DND-41 (cell line): ENCODE measurements at regions not wholly inside any gene's neighbourhood (a gene's known extent, or its start where the extent isn't known, plus 50 kb on each side); places are given as distances from the start of the nearest gene placed in this dataset.
"Not testable (repeated sequence)": the region's sequence is repeated elsewhere in the genome, so short reads cannot be mapped to it uniquely, and the experiment has no call there.

ENCODE experiments used
- ATAC-seq: fragments of 200-7000 bp; cut with Tn5 transposase; 3 replicates; pipeline ENCODE4 v1.9.1; 2021; ENCODE audit warnings: low read depth; ENCODE audit not compliant: insufficient read depth
- DNase-seq: peaks from one replicate; pipeline ENCODE4 v3.0.0-alpha.2; 2020
- H2AFZ ChIP-seq: 2 replicates; pipeline ENCODE4 v1.6.0; 2012; ENCODE audit warnings: low read depth, low read length
- H3K27ac ChIP-seq: 2 replicates; pipeline ENCODE4 v1.5.1; 2012; ENCODE audit warnings: low read length, inconsistent platforms
- H3K27me3 ChIP-seq: fragments of 200-600 bp; sonication (generic); 2 replicates; pipeline ENCODE4 v1.6.0; 2012; ENCODE audit warnings: low read length, mild to moderate bottlenecking, inconsistent platforms; ENCODE audit not compliant: insufficient read depth, poor library complexity
- H3K36me3 ChIP-seq: 2 replicates; pipeline ENCODE4 v1.5.1; 2012; ENCODE audit warnings: low read length, inconsistent platforms; ENCODE audit not compliant: insufficient read depth
- H3K4me1 ChIP-seq: 2 replicates; pipeline ENCODE4 v1.5.1; 2012; ENCODE audit warnings: mild to moderate bottlenecking, low read length; ENCODE audit not compliant: insufficient read depth
- H3K4me2 ChIP-seq: 2 replicates; pipeline ENCODE4 v1.6.0; 2012; ENCODE audit warnings: mild to moderate bottlenecking, moderate library complexity, low read length, inconsistent platforms; ENCODE audit not compliant: insufficient read depth
- H3K4me3 ChIP-seq, 2 experiments: fragments of 200-600 bp in 1 of 2; shearing (Covaris generic) in 1 of 2; 2 replicates each; pipeline ENCODE4 v1.5.1; 2012 to 2016; ENCODE audit warnings: inconsistent platforms in 2 of 2, low read length in 2 of 2, mild to moderate bottlenecking in 2 of 2, low read depth in 1 of 2, moderate library complexity in 1 of 2
- H3K79me2 ChIP-seq: 2 replicates; pipeline ENCODE4 v1.6.0; 2012; ENCODE audit warnings: low read length, inconsistent platforms; ENCODE audit not compliant: insufficient read depth
- H3K9ac ChIP-seq: 2 replicates; pipeline ENCODE4 v1.6.0; 2012; ENCODE audit warnings: low read depth, mild to moderate bottlenecking, inconsistent platforms, low read length, moderate library complexity
- H3K9me3 ChIP-seq: 2 replicates; pipeline ENCODE4 v1.5.1; 2012; ENCODE audit warnings: low read length, moderate library complexity, mild to moderate bottlenecking, inconsistent platforms; ENCODE audit not compliant: insufficient read depth, severe bottlenecking
- H4K20me1 ChIP-seq: 2 replicates; pipeline ENCODE4 v1.6.0; 2012; ENCODE audit warnings: low read length; ENCODE audit not compliant: insufficient read depth
- CTCF ChIP-seq: IDR thresholded peaks from 2 replicates; pipeline ENCODE4 v1.5.1; 2012; ENCODE audit warnings: borderline replicate concordance, low read length, moderate library complexity, mild to moderate bottlenecking; ENCODE audit not compliant: poor library complexity, severe bottlenecking; ENCODE audit errors: extremely low read depth
- EZH2 ChIP-seq: IDR thresholded peaks from 3 replicates; pipeline ENCODE4 v1.6.1; 2012; ENCODE audit warnings: borderline replicate concordance, low read depth, mild to moderate bottlenecking, moderate library complexity, low read length, inconsistent platforms; ENCODE audit not compliant: severe bottlenecking

- Histone ChIP-seq H3K36me3 (no peaks in the 10 kb centered on the region), H3K4me1 (no peaks in the 10 kb centered on the region), H3K9me3 (peaks cover 31% of the 10 kb centered on the region), H3K79me2 (no peaks in the 10 kb centered on the region), H3K4me3 (no peak overlapping the region), H3K4me2 (no peak overlapping the region), H4K20me1 (no peaks in the 10 kb centered on the region), H3K27me3 (no peaks in the 10 kb centered on the region), H3K9ac (no peak overlapping the region), H2AFZ (no peak overlapping the region), H3K27ac (no peak overlapping the region)
- DNase-seq, result no peak
- ATAC-seq, result no peak
- TF ChIP-seq EZH2 (no peak), CTCF (no peak)
Observed at GRCh38 chr5:110823571-110823970, 84.8 kb downstream of the SLC25A46 start.

DNA sequence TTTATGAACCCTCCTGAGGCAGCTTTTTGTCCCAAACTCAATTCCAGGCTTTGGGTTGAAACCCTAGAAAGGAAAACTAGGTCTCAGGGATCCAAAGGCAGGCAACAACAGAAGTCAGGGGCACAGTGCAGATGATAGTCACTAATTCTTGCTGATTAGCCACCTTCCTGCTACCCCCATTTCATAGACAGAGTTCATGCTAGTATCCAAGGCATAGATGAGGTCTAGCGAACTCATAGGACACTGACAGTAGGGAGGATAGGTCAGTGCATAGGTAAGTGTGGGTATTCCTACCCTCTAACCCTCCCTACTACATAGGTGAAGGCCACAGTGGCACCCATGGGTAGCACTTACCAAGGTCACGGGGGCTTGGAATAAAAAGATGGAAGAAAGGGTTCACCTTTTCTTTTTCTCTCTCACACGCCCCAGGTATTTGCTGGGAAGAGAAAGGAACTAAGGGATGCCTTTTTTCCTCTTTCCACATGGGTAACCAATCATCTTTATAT lies 86.2 kb downstream of the SLC25A46 start:
- H3K4me1 ChIP-seq, result no peaks in the 10 kb centered on the region
- peaks cover 44% of the 10 kb centered on the region for H3K9me3 ChIP-seq
- H3K4me2 ChIP-seq, result no peak overlapping the region
- no peaks in the 10 kb centered on the region for H4K20me1 ChIP-seq
- TF ChIP-seq CTCF (no peak), EZH2 (no peak)
- H2AFZ ChIP-seq, result no peak overlapping the region
- no peak overlapping the region for H3K27ac ChIP-seq
- no peaks in the 10 kb centered on the region for H3K36me3 ChIP-seq
- no peak overlapping the region for H3K9ac ChIP-seq
- H3K79me2 ChIP-seq, result no peaks in the 10 kb centered on the region
- H3K4me3 ChIP-seq, result no peak overlapping the region
- no peaks in the 10 kb centered on the region for H3K27me3 ChIP-seq
- DNase-seq (no peak), ATAC-seq (no peak)

DNA sequence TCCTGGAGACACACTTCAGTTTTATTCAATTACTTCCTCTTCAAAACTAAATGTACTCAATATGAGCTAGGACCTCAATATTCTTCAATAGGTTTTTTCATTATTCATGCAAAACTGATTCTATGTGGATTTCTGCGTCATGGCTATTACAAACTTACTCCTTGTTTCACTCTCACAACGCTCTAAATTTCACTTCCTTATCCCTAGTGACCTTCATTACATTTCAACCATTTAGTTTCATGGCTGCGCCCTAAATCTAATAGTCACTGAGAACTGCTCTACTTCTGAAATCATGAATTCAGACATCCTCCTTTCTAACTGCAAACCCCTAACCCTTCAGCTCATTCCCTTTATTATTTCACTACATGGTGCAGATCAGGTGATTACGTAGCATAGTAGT lies 93.9 kb downstream of the SLC25A46 start:
- no peak for TF ChIP-seq EZH2
- TF ChIP-seq CTCF, result no peak
- Histone ChIP-seq H3K4me2 (no peak overlapping the region), H3K27me3 (no peaks in the 10 kb centered on the region), H3K27ac (no peak overlapping the region), H3K9me3 (peaks cover 25% of the 10 kb centered on the region), H2AFZ (no peak overlapping the region), H3K4me1 (peaks cover 10% of the 10 kb centered on the region), H4K20me1 (no peaks in the 10 kb centered on the region), H3K4me3 (no peak overlapping the region), H3K36me3 (no peaks in the 10 kb centered on the region), H3K79me2 (no peaks in the 10 kb centered on the region), H3K9ac (no peak overlapping the region)
- ATAC-seq (no peak), DNase-seq (no peak)

DNA sequence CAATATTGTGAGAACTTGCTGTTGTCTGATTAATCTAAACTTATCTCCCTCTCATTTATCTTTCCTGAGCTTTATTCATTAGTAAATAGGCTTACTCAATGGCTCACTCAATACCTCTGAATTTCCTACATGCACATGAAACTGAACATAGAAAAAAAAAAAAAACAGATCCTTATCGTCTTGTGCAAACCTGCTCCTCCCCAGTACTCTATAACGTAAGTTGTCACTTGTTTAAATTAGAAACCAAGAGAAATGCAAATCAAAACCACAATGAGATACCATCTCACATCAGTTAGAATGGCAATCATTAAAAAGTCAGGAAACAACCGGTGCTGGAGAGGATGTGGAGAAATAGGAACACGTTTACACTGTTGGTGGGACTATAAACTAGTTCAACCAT lies 96.1 kb downstream of the SLC25A46 start:
- peaks cover 10% of the 10 kb centered on the region for H3K4me1 ChIP-seq
- H3K4me3 ChIP-seq, result not testable (repeated sequence)
- peak; percentile 88 for ATAC-seq

More for the DNA sequence above, 96.1 kb downstream of the SLC25A46 start:
- peak overlapping the region; percentile 46; the same call in 1 of the 2 replicates for H3K27ac ChIP-seq
- H3K79me2 ChIP-seq, H4K20me1 ChIP-seq, H3K9me3 ChIP-seq, H2AFZ ChIP-seq, H3K27me3 ChIP-seq, H3K9ac ChIP-seq, H3K4me2 ChIP-seq, H3K36me3 ChIP-seq: not testable (repeated sequence)
- peak; percentile 4 for DNase-seq
